ENCODE measurements at regions not wholly inside any gene's neighbourhood (a gene's known extent, or its start where the extent isn't known, plus 50 kb on each side); places are given as distances from the start of the nearest gene placed in this dataset.

DNA sequence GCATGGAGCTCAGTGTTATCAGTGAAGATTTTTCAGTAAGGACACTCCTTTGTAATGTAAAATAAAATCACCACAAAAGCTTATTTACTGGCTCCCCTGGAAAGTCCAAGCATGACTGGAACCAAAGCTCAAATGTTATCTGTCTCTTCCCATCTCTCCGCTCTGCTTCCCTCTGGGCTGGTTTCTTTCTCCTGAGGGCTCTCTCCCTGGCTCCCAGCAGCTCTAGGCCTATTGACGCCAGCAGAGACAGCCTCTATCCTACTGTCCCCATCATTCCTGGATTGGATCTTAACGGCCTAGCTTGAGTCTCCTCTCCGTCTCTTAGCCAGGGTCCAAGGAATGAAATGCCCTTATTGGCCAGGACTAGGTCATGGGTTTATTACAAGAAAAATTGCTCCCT, 86.1 kb downstream of the TMEM167A start (continued):
- TF ChIP-seq, protein P1, sequence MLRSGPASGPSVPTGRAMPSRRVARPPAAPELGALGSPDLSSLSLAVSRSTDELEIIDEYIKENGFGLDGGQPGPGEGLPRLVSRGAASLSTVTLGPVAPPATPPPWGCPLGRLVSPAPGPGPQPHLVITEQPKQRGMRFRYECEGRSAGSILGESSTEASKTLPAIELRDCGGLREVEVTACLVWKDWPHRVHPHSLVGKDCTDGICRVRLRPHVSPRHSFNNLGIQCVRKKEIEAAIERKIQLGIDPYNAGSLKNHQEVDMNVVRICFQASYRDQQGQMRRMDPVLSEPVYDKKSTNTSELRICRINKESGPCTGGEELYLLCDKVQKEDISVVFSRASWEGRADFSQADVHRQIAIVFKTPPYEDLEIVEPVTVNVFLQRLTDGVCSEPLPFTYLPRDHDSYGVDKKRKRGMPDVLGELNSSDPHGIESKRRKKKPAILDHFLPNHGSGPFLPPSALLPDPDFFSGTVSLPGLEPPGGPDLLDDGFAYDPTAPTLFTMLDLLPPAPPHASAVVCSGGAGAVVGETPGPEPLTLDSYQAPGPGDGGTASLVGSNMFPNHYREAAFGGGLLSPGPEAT (IDR thresholded peaks at IDR 0.05; ENCODE audit: low read depth), result no peak
- TF ChIP-seq GATAD2B (conservative IDR thresholded peaks at IDR 0.05; ENCODE audit: low read depth) (no peak), ZBED1 (IDR thresholded peaks at IDR 0.05; ENCODE audit: borderline replicate concordance) (no peak), FOS (IDR thresholded peaks at IDR 0.05; ENCODE audit: borderline replicate concordance, extremely low read depth, insufficient read length) (no peak), MYC (IDR thresholded peaks at IDR 0.05; ENCODE audit: insufficient read depth, insufficient read length, insufficient replicate concordance, low read length, severe bottlenecking) (no peak), SIX5 (IDR thresholded peaks at IDR 0.05; ENCODE audit: low read depth, low read length, severe bottlenecking) (no peak)
- TF ChIP-seq, protein P2, sequence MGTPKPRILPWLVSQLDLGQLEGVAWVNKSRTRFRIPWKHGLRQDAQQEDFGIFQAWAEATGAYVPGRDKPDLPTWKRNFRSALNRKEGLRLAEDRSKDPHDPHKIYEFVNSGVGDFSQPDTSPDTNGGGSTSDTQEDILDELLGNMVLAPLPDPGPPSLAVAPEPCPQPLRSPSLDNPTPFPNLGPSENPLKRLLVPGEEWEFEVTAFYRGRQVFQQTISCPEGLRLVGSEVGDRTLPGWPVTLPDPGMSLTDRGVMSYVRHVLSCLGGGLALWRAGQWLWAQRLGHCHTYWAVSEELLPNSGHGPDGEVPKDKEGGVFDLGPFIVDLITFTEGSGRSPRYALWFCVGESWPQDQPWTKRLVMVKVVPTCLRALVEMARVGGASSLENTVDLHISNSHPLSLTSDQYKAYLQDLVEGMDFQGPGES (IDR thresholded peaks at IDR 0.05), result no peak

DNA sequence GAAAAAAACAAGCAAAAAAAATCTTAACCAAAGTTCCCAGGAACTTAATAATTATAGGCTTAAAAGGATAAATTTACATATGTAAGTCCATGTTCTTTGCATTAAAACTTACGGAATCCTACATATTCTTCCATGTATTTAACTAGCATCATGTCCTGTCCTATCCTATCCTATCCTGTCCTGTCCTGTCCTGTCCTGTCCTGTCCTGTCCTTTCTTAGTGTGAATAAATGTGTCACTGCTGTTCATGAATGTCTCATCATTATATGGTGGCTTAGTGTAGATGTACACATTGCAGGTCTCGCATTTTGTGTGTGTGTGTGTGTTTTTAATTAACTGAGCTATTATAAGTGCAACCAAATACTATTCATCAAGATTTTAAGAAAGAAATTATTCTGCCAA, 90.0 kb downstream of the TMEM167A start:
- H3K36me3 ChIP-seq (ENCODE audit: control insufficient read depth in 2 of 2, insufficient read depth in 2 of 2, low read length in 1 of 2), result no peaks in the 10 kb centered on the region
- H3K9ac ChIP-seq (ENCODE audit: control insufficient read depth, insufficient read depth, low read length), result no peak overlapping the region
- WGBS (ENCODE audit: insufficient coverage, insufficient replicate concordance, low lambda C conversion rate, missing lambda C conversion rate), result 45% methylated on average over 2 of the region's 2 CpGs
- no peak overlapping the region for H3K27ac ChIP-seq (ENCODE audit: control insufficient read depth, insufficient read depth)
- ChIA-PET POLR2A (no interaction called here), CTCF (no interaction called here), SMC1A (ENCODE audit: uncharacterized antibody, unreplicated experiment) (no interaction called here), RAD21 (ENCODE audit: unreplicated experiment) (no interaction called here)
- ATAC-seq (no peak), DNase-seq (ENCODE audit: low read depth, low spot score) (no peak), FAIRE-seq (no peak)
- no peak overlapping the region for H3K4me3 ChIP-seq
- no peaks in the 10 kb centered on the region for H3K27me3 ChIP-seq (replicated peaks in 1 of 2; ENCODE audit: control insufficient read depth in 2 of 2, insufficient read depth in 2 of 2, low read length in 1 of 2)
- no peaks in the 10 kb centered on the region for H4K20me1 ChIP-seq (ENCODE audit: control insufficient read depth, insufficient read depth)
- in situ Hi-C loops (cut with MboI), result no loop called here
- H3K4me1 ChIP-seq (ENCODE audit: control insufficient read depth, insufficient read depth, low read length), result no peaks in the 10 kb centered on the region
- H3K79me2 ChIP-seq (ENCODE audit: control insufficient read depth, insufficient read depth, low read length), result no peaks in the 10 kb centered on the region
- intact Hi-C loops (cut with micrococcal nuclease; ENCODE audit: unreplicated experiment), result no loop called here
- no peak overlapping the region for H2AFZ ChIP-seq (ENCODE audit: control insufficient read depth, low read depth, low read length)
- H3K9me3 ChIP-seq (replicated peaks; ENCODE audit: control insufficient read depth, insufficient read depth, low read length), result no peaks in the 10 kb centered on the region
- no TSS peak for BruUV-seq (replicated peaks)
- no peak overlapping the region for H3K4me2 ChIP-seq (ENCODE audit: control insufficient read depth, insufficient read depth)
- TF ChIP-seq TCF7 (IDR thresholded peaks at IDR 0.05; ENCODE audit: borderline replicate concordance) (no peak), HDAC6 (IDR thresholded peaks at IDR 0.05; ENCODE audit: unreplicated experiment) (no peak), KAT2A (conservative IDR thresholded peaks at IDR 0.05; ENCODE audit: control insufficient read depth, low read depth, low read length) (no peak), NFYB (IDR thresholded peaks at IDR 0.05; ENCODE audit: insufficient read depth, low read depth, low read length) (no peak), NFIC (IDR thresholded peaks at IDR 0.05; ENCODE audit: low read depth, low read length) (no peak), SMARCA5 (IDR thresholded peaks at IDR 0.05) (no peak), MYC (IDR thresholded peaks at IDR 0.05; ENCODE audit: insufficient read depth, insufficient read length, insufficient replicate concordance, low read length, severe bottlenecking) (no peak), ZNF384 (IDR thresholded peaks at IDR 0.05; ENCODE audit: borderline replicate concordance, low read depth, low read length) (no peak), SIN3A (IDR thresholded peaks at IDR 0.05; ENCODE audit: low read depth, low read length) (no peak)
- TF ChIP-seq, protein P3, sequence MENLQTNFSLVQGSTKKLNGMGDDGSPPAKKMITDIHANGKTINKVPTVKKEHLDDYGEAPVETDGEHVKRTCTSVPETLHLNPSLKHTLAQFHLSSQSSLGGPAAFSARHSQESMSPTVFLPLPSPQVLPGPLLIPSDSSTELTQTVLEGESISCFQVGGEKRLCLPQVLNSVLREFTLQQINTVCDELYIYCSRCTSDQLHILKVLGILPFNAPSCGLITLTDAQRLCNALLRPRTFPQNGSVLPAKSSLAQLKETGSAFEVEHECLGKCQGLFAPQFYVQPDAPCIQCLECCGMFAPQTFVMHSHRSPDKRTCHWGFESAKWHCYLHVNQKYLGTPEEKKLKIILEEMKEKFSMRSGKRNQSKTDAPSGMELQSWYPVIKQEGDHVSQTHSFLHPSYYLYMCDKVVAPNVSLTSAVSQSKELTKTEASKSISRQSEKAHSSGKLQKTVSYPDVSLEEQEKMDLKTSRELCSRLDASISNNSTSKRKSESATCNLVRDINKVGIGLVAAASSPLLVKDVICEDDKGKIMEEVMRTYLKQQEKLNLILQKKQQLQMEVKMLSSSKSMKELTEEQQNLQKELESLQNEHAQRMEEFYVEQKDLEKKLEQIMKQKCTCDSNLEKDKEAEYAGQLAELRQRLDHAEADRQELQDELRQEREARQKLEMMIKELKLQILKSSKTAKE (IDR thresholded peaks at IDR 0.05; ENCODE audit: low read depth, poor library complexity, severe bottlenecking), result no peak
- TF ChIP-seq, protein P4, sequence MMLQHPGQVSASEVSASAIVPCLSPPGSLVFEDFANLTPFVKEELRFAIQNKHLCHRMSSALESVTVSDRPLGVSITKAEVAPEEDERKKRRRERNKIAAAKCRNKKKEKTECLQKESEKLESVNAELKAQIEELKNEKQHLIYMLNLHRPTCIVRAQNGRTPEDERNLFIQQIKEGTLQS (IDR thresholded peaks at IDR 0.05; ENCODE audit: borderline replicate concordance, extremely low read depth, low read depth, low read length), result no peak

Measured in GM12878 (cell line).